Natural killer cell (primary cell): ENCODE measurements at regions not wholly inside any gene's neighbourhood (a gene's known extent, or its start where the extent isn't known, plus 50 kb on each side); places are given as distances from the start of the nearest gene placed in this dataset.

Experiments
- ATAC-seq, 3 donors: fragments of 150-1000 bp in 2 of 3; fragments of 200-7000 bp in 1 of 3; cut with Tn5 transposase; 1 replicate in 1 of 3; 2 replicates in 2 of 3; pipeline ENCODE4 v1.10.0; 2021; ENCODE audit warnings: mild to moderate bottlenecking in 2 of 3, moderate library complexity in 2 of 3
- DNase-seq, 2 donors: peaks; one replicate each; pipeline versions ENCODE4 v3.0.0 to v3.0.0-alpha.2; 2013 to 2021; ENCODE audit warnings: mixed read lengths in 1 of 2
- H3K27ac ChIP-seq: one replicate; pipeline ENCODE4 v1.5.1; 2013; ENCODE audit warnings: mild to moderate bottlenecking, low read length
- H3K27me3 ChIP-seq: one replicate; pipeline ENCODE4 v1.6.1; 2013; ENCODE audit warnings: low read length; ENCODE audit not compliant: control insufficient read depth, insufficient read depth
- H3K36me3 ChIP-seq: one replicate; pipeline ENCODE4 v1.6.1; 2013; ENCODE audit warnings: low read length; ENCODE audit not compliant: control insufficient read depth, insufficient read depth
- H3K4me1 ChIP-seq: one replicate; pipeline ENCODE4 v1.6.1; 2013; ENCODE audit warnings: low read length; ENCODE audit not compliant: control insufficient read depth, insufficient read depth
- H3K4me3 ChIP-seq: one replicate; pipeline ENCODE4 v1.5.1; 2013; ENCODE audit warnings: low read length
- H3K9me3 ChIP-seq: one replicate; pipeline ENCODE4 v1.6.1; 2013; ENCODE audit warnings: low read length; ENCODE audit not compliant: control insufficient read depth, insufficient read depth
- H3K27ac Mint-ChIP-seq, 2 donors: one replicate each; pipeline ENCODE4 v1.8.0; 2022; ENCODE audit warnings: mild to moderate bottlenecking in 2 of 2, mixed read lengths in 2 of 2, moderate library complexity in 1 of 2
- H3K27me3 Mint-ChIP-seq, 2 donors: one replicate each; pipeline ENCODE4 v1.8.0; 2022; ENCODE audit warnings: low read depth in 2 of 2, mixed read lengths in 2 of 2
- H3K36me3 Mint-ChIP-seq: one replicate; pipeline ENCODE4 v1.8.0; 2022; ENCODE audit warnings: mixed read lengths
- H3K4me1 Mint-ChIP-seq, 2 donors: one replicate each; pipeline ENCODE4 v1.8.0; 2022; ENCODE audit warnings: mixed read lengths in 2 of 2
- H3K4me3 Mint-ChIP-seq: one replicate; pipeline ENCODE4 v1.8.0; 2022; ENCODE audit warnings: mild to moderate bottlenecking, moderate library complexity, mixed read lengths
- H3K9me3 Mint-ChIP-seq, 2 donors: one replicate each; pipeline ENCODE4 v1.8.0; 2022; ENCODE audit warnings: mixed read lengths in 2 of 2
- WGBS: methylation state at CpG from one replicate; pipeline ENCODE4 v1.1.7; 2013; ENCODE audit warnings: missing lambda C conversion rate; ENCODE audit not compliant: insufficient coverage; 5-methylcytosine and 5-hydroxymethylcytosine counted together
- intact Hi-C: fragments of 100-400 bp; cut with micrococcal nuclease; formaldehyde crosslinking; loops from one replicate; pipeline ENCODE4 v1.14.2; 2022
- TF ChIP-seq, protein P1 (sequence below): fragments of 200-600 bp; IDR thresholded peaks from one replicate; pipeline ENCODE4 v1.8.0; 2022; ENCODE audit warnings: antibody characterized with exemption

DNA sequence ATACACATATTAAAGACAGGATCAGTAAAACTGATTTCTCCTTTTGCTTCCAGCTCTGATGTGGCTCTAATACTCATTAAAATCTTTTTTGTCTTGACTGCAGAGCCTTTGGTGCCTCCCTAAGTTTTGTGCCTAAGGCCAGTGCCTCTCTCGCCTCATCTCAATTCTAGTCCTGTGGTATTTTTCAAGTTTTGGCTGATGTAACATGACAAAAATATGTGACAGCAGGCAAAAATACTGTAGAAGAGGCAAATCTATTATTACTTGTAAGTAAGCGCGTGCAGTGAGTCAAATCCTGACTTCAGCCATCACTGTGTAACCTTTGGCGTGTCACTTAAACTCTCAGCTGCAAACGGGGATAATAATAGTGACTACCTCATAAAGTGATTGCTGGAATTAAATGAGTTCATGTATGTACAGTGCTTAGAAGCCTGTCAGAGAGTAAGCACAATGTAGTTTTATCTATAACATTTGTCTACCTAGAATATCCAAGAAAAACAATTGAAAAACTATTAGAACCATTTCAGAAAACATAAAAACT lies 74.0 kb downstream of the MAB21L3 start:
- Mint-ChIP-seq H3K9me3 (no peaks in the 10 kb centered on the region), H3K27ac (no peak overlapping the region), H3K36me3 (no peaks in the 10 kb centered on the region), H3K4me3 (no peak overlapping the region), H3K4me1 (no peaks in the 10 kb centered on the region), H3K27me3 (peaks cover 16 to 68% of the 10 kb centered on the region in 2 donors)
- H3K4me3 ChIP-seq = no peak overlapping the region
- no peaks in the 10 kb centered on the region for H3K4me1 ChIP-seq
- H3K27ac ChIP-seq = no peak overlapping the region
- H3K9me3 ChIP-seq = no peaks in the 10 kb centered on the region
- H3K27me3 ChIP-seq = peaks cover 2% of the 10 kb centered on the region
- TF ChIP-seq, protein P1, sequence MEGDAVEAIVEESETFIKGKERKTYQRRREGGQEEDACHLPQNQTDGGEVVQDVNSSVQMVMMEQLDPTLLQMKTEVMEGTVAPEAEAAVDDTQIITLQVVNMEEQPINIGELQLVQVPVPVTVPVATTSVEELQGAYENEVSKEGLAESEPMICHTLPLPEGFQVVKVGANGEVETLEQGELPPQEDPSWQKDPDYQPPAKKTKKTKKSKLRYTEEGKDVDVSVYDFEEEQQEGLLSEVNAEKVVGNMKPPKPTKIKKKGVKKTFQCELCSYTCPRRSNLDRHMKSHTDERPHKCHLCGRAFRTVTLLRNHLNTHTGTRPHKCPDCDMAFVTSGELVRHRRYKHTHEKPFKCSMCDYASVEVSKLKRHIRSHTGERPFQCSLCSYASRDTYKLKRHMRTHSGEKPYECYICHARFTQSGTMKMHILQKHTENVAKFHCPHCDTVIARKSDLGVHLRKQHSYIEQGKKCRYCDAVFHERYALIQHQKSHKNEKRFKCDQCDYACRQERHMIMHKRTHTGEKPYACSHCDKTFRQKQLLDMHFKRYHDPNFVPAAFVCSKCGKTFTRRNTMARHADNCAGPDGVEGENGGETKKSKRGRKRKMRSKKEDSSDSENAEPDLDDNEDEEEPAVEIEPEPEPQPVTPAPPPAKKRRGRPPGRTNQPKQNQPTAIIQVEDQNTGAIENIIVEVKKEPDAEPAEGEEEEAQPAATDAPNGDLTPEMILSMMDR = no peak
- 93% methylated on average over 5 of the region's 5 CpGs for WGBS
- intact Hi-C loops = no loop called here
- DNase-seq (no peak), ATAC-seq (no peak)
- no peaks in the 10 kb centered on the region for H3K36me3 ChIP-seq

DNA sequence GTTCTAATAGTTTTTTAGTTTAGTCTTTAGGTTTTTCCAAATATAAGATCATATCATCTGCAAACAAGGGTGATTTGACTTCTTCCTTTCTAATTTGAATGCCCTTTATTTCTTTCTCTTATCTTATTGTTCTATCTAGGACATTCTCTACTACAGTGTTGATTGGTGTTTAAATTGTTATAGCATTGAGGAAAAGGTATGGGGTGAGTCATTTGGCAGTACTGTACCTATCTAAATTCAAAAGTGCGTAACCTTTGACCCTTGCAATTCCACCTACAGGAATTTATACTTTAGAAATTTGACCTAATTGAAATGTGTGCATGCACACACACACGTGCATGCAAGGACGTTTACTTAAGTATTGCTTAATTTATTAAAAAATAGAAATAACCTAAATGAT lies 78.3 kb downstream of the MAB21L3 start:
- WGBS = no CpG with 5 or more reads among the region's 3 CpGs
- no peaks in the 10 kb centered on the region for H3K4me1 Mint-ChIP-seq
- Histone ChIP-seq H3K27ac (no peak overlapping the region), H3K9me3 (no peaks in the 10 kb centered on the region), H3K4me3 (no peak overlapping the region), H3K36me3 (no peaks in the 10 kb centered on the region), H3K27me3 (no peaks in the 10 kb centered on the region), H3K4me1 (no peaks in the 10 kb centered on the region)
- TF ChIP-seq, protein P1 = no peak
- no peak overlapping the region for H3K4me3 Mint-ChIP-seq
- H3K9me3 Mint-ChIP-seq = no peaks in the 10 kb centered on the region
- no peaks in the 10 kb centered on the region for H3K36me3 Mint-ChIP-seq
- peaks cover 15 to 80% of the 10 kb centered on the region in 2 donors for H3K27me3 Mint-ChIP-seq
- intact Hi-C loops = no loop called here
- no peak for DNase-seq
- no peak for ATAC-seq
- no peak overlapping the region for H3K27ac Mint-ChIP-seq

DNA sequence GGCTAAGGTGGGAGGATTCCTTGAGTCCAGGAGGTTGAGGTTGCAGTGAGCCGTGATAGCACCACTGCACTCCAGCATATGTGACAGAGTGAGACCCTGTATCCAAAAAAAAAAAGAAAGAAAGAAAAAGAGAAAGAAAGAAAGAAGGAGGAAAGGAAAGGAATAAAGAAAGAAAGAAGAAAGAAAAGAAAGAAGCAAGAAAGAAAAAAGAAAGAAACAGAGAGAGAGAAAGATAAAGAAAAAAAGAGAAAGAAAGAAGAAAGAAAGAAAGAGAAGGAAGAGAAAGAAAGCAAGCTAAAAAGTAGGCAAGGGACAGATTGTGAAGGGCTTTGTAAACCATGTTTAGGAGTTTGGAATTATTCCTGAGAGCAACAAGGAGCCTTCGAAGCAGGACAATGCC lies 80.1 kb downstream of the MAB21L3 start:
- Mint-ChIP-seq H3K27me3 (peaks cover 15 to 78% of the 10 kb centered on the region in 2 donors), H3K9me3 (no peaks in the 10 kb centered on the region), H3K4me1 (no peaks in the 10 kb centered on the region), H3K27ac (no peak overlapping the region), H3K4me3 (no peak overlapping the region), H3K36me3 (no peaks in the 10 kb centered on the region)
- H3K36me3 ChIP-seq = no peaks in the 10 kb centered on the region
- no peak for ATAC-seq
- no peak for DNase-seq
- no peaks in the 10 kb centered on the region for H3K9me3 ChIP-seq
- no peaks in the 10 kb centered on the region for H3K27me3 ChIP-seq
- WGBS = 90% methylated on average over 2 of the region's 2 CpGs
- H3K27ac ChIP-seq = no peak overlapping the region
- intact Hi-C loops = no loop called here
- H3K4me1 ChIP-seq = no peaks in the 10 kb centered on the region
- TF ChIP-seq, protein P1 = no peak
- H3K4me3 ChIP-seq = no peak overlapping the region

DNA sequence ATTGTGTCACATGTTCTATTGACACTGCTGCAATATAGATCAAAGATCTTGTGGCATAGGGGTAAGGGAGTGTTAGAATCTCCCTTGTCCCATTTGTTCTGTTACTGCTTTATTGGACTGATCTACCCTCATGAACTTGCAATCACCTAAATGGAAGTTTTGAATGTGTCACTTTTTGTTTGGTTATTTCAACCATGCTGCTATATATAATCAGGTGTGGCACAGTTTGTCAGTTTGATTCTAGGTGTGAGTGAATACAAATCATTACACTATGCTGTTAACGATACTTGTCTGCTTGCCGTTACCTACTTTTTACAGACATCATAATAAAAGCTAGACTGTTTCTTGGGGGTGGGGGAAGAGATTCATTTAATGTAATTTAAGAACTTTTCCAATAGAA lies 82.6 kb downstream of the MAB21L3 start:
- H3K4me1 Mint-ChIP-seq = no peaks in the 10 kb centered on the region
- no CpG with 5 or more reads among the region's 2 CpGs for WGBS
- ATAC-seq (no peak), DNase-seq (no peak)
- H3K9me3 Mint-ChIP-seq = no peaks in the 10 kb centered on the region
- H3K27ac Mint-ChIP-seq = no peak overlapping the region
- Histone ChIP-seq H3K4me1 (no peaks in the 10 kb centered on the region), H3K27me3 (peaks cover 2% of the 10 kb centered on the region), H3K36me3 (no peaks in the 10 kb centered on the region), H3K4me3 (no peak overlapping the region), H3K27ac (no peak overlapping the region), H3K9me3 (no peaks in the 10 kb centered on the region)
- H3K36me3 Mint-ChIP-seq = no peaks in the 10 kb centered on the region
- H3K27me3 Mint-ChIP-seq = peaks cover 18 to 63% of the 10 kb centered on the region in 2 donors
- H3K4me3 Mint-ChIP-seq = no peak overlapping the region
- TF ChIP-seq, protein P1 = no peak
- intact Hi-C loops = no loop called here
